Neural progenitor cell (in vitro differentiated cells): ENCODE measurements at regions not wholly inside any gene's neighbourhood (a gene's known extent, or its start where the extent isn't known, plus 50 kb on each side); places are given as distances from the start of the nearest gene placed in this dataset.

Source experiments
- EZH2 ChIP-seq: fragments of 200-600 bp; sonication (generic); IDR thresholded peaks from 2 replicates; pipeline ENCODE4 v1.6.1; 2017; ENCODE audit warnings: antibody characterized with exemption, mild to moderate bottlenecking, moderate library complexity
- EZH2phosphoT487 ChIP-seq: fragments of 200-600 bp; sonication (generic); IDR thresholded peaks from 2 replicates; pipeline ENCODE4 v1.6.1; 2017; ENCODE audit warnings: antibody characterized with exemption
- TF ChIP-seq, protein P1 (sequence below): fragments of 200-600 bp; sonication (generic); IDR thresholded peaks from 2 replicates; pipeline ENCODE4 v1.5.1; 2017; ENCODE audit warnings: antibody characterized with exemption, mild to moderate bottlenecking

DNA sequence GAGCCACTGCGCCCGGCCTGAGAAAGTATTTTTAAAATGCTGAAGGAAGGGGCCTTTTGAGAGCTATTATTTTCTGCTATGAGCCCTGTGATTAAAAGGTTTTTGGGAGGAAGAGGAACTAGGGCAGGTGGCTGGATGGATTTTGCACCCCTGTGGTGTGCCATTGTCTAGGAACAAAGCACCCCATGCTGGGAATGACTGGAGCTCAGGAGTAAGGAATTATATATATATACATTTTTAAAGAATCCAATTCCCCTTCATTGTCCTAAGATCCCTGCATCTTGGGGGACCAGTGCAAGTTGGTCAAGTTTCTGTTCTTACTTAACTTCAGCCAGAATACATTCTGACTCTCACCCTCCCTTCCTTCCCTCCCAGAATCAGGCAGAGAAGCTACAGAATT lies 91.6 kb downstream of the ZNF648 start:
- TF ChIP-seq, protein P1, sequence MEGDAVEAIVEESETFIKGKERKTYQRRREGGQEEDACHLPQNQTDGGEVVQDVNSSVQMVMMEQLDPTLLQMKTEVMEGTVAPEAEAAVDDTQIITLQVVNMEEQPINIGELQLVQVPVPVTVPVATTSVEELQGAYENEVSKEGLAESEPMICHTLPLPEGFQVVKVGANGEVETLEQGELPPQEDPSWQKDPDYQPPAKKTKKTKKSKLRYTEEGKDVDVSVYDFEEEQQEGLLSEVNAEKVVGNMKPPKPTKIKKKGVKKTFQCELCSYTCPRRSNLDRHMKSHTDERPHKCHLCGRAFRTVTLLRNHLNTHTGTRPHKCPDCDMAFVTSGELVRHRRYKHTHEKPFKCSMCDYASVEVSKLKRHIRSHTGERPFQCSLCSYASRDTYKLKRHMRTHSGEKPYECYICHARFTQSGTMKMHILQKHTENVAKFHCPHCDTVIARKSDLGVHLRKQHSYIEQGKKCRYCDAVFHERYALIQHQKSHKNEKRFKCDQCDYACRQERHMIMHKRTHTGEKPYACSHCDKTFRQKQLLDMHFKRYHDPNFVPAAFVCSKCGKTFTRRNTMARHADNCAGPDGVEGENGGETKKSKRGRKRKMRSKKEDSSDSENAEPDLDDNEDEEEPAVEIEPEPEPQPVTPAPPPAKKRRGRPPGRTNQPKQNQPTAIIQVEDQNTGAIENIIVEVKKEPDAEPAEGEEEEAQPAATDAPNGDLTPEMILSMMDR: no peak
- TF ChIP-seq EZH2phosphoT487: no peak
- no peak for TF ChIP-seq EZH2
